ENCODE measurements at regions not wholly inside any gene's neighbourhood (a gene's known extent, or its start where the extent isn't known, plus 50 kb on each side); places are given as distances from the start of the nearest gene placed in this dataset.

- no peak for DNase-seq
Measured at GRCh38 chr7:133195868-133196267, 57.0 kb upstream of the EXOC4 start.

DNA sequence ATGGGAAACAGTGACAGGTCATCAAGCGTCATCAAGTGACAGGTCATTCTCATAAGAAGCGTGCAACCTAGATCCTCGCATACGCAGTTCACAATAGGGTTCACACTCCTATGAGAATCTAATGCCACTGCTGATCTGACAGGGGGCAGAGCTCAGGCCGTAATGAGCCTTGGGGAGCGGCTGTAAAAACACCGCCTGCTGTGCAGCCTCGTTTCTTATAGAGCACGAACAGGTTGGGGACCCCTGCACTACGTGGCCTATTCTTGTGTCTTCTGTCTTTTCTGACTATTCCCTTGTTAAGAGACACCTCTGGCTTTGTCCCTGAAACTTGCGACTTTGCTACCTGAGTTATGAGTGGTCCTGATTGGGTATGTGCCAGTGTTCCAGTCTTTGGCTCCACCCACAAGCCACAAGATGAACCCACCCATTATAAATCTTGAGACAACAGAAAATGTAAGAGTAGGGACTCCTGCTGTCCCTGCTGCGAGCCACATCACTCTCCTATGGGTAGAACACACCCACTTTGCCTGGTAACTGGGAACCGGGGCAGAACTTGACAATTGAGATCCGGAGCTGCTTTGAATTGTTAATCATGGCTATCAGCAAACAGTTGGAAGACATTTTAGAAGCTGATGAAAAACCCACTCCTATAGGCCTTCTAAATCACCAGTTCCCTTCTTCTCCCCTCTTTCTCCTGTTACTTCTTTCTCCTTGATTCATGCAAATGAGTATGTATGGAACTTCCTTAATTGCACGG is 55.8 kb upstream of the EXOC4 start:
- DNase-seq: peak; percentile 22

- DNase-seq: no peak
Measured at GRCh38 chr7:133197972-133198544, 54.8 kb upstream of the EXOC4 start.

GRCh38 chr7:133199831-133200230 is 53.0 kb upstream of the EXOC4 start:
- no peak for DNase-seq

DNA sequence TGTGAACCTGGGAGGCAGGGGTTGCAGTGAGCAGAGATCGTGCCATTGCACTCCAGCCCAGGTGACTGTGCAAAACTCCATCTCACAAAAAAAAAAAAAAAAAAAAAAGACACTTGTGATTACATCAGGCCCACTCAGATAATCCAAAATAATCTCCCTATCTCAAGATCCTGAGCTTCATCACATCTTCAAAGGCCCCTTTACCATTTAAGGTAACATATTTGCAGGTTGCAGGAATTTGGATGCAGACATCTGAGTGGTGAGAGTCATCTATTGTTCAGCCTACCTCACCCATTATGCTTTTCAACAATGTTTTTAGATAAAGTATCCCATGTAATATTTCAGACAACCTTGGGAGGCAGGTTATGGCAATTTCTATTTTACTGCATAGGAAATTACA is 51.4 kb upstream of the EXOC4 start:
- no peak for DNase-seq

- no peak for DNase-seq
Measured at GRCh38 chr7:133202942-133203341, 49.9 kb upstream of the EXOC4 start.
